Activated naive CD4-positive, alpha-beta T cell treated with anti-CD3 and anti-CD28 coated beads, Interleukin-2, amount 50 U/mL, for 72 hours (primary cell): ENCODE measurements at regions not wholly inside any gene's neighbourhood (a gene's known extent, or its start where the extent isn't known, plus 50 kb on each side); places are given as distances from the start of the nearest gene placed in this dataset.
"Not testable (repeated sequence)": the region's sequence is repeated elsewhere in the genome, so short reads cannot be mapped to it uniquely, and the experiment has no call there.

Source experiments
- ATAC-seq, 2 donors: fragments of 150-1000 bp; cut with Tn5 transposase; 2 replicates each; pipeline ENCODE4 v1.10.0; 2021; ENCODE audit warnings: mild to moderate bottlenecking in 2 of 2, moderate library complexity in 2 of 2
- DNase-seq, 2 donors: peaks; one replicate each; pipeline ENCODE4 v3.0.0; 2021 to 2022; ENCODE audit warnings: low spot score in 2 of 2
- H3K27ac Mint-ChIP-seq, 2 donors: one replicate each; pipeline ENCODE4 v1.8.0; 2022; ENCODE audit warnings: mild to moderate bottlenecking in 2 of 2, mixed read lengths in 2 of 2
- H3K36me3 Mint-ChIP-seq, 2 donors: one replicate each; pipeline ENCODE4 v1.8.0; 2022; ENCODE audit warnings: mixed read lengths in 2 of 2
- H3K9me3 Mint-ChIP-seq, 2 donors: one replicate each; pipeline ENCODE4 v1.8.0; 2022; ENCODE audit warnings: mixed read lengths in 2 of 2

DNA sequence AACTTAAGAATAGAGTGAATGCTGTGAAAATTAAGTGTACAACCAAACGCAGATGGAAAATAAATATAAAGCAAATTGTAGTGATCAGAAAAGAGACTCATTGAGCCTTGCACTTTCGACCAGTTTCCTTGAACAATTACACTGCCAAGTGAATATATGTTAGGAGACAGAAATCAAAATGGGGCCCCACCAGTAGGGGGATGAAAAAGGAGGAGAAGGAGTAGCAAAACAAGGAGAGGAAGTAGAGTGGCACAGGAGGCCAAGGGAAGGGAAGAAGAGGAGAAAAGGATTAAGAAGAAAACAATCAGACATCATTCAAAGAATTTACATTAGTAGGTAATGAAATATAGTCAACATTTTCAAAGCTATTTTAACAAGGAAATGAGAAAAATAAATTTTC, 1770.6 kb downstream of the PLA2G4A start:
- H3K36me3 Mint-ChIP-seq: no peaks in the 10 kb centered on the region
- no peak overlapping the region for H3K27ac Mint-ChIP-seq
- no peak for ATAC-seq
- H3K9me3 Mint-ChIP-seq: peaks cover 7 to 10% of the 10 kb centered on the region in 2 donors
- DNase-seq: no peak

DNA sequence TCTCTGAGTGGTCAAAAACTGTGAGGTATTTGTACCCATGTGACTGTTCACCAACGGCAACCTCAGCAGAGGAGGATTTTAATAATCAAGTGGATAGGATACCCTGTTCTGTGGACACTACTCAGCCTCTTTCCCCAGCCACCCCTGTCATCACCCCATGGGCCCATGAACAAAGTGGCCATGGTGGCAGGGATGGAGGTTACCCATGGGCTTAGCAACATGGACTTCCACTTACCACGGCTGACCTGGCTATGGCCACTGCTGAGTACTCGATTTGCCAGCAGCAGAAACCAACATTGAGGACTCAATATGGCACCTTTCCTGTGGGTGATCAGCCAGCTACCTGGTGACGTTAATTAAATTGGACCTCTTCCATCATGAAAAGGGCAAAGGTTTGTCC, 1782.7 kb downstream of the PLA2G4A start:
- H3K9me3 Mint-ChIP-seq: peaks cover 15 to 34% of the 10 kb centered on the region in 2 donors
- ATAC-seq: no peak

DNA sequence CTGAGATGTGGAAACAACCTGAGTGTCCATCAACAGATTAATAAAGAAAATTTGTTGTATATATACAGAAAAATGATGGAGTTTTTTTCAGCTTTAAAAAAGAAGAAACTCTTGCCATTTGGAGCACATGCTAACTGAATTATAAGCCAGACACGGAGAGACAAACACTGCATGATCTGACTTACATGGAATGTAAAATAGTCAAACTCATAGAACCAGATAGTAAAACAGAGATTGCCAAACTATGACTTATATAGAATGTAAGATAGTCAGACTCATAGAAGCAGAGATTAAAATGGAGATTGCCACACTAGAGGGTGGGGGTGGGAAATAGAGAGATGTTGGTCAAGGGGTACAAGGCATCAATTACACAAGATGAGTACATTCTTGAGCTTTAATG, 1786.6 kb downstream of the PLA2G4A start:
- DNase-seq (no peak), ATAC-seq (no peak)
- H3K36me3 Mint-ChIP-seq: no peaks in the 10 kb centered on the region
- H3K27ac Mint-ChIP-seq: no peak overlapping the region
- peaks cover 15 to 22% of the 10 kb centered on the region in 2 donors for H3K9me3 Mint-ChIP-seq

More for the DNA sequence above, 1782.7 kb downstream of the PLA2G4A start:
- H3K27ac Mint-ChIP-seq: no peak overlapping the region
- H3K36me3 Mint-ChIP-seq: no peaks in the 10 kb centered on the region
- DNase-seq: no peak

DNA sequence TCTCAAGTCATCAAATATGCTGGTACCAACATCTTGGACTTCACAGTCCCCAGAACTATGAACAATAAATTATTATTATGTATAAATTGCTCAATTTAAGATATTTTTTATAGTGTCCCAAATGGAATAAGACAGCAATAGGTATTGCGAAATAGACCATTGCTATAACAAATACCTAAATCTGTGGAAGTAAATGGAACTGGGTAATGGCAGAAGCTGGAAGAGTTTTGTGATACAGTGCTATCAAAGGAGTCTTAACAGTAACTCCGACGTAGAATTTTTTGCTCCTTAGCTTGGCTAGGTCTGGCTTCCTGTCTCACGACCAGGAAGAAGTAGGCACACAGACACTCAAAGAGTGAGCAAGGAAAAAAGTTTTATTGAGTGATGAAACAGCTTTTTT, 1791.5 kb downstream of the PLA2G4A start:
- no peak overlapping the region for H3K27ac Mint-ChIP-seq
- no peak for ATAC-seq
- peaks cover 2 to 6% of the 10 kb centered on the region in 2 donors for H3K9me3 Mint-ChIP-seq
- no peaks in the 10 kb centered on the region for H3K36me3 Mint-ChIP-seq
- no peak for DNase-seq

DNA sequence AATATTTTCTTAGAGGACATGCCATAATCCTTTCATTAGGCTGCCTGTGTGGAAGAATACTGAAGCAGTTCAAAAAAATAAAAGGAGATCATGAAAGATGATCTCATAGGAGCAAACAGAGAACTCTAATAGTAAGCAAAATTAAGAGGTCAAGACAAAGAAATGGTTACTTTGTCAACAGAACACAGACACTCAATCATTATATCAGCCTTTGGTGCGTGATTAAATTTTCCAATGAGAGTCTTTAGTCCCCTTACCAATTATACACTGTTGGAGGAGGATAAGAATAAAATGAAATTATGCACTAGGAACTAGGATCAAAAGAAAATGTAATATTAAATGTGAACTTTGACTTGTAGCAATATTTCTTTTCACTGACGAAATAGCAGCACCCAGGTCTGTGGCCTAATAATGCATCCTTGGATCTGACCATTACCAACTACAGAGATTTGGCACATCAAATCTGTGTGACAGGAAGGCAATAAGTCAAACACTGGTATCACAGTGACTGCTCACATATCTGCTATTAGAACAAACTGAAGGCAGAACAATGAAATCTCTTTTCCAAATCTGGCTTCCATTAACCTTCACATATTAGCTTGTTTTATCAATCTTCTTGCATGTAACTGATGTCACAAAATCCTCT, 1812.9 kb downstream of the PLA2G4A start:
- Mint-ChIP-seq H3K36me3 (no peaks in the 10 kb centered on the region), H3K9me3 (peaks cover 10 to 17% of the 10 kb centered on the region in 2 donors), H3K27ac (no peak overlapping the region)
- no peak for ATAC-seq
- no peak for DNase-seq

DNA sequence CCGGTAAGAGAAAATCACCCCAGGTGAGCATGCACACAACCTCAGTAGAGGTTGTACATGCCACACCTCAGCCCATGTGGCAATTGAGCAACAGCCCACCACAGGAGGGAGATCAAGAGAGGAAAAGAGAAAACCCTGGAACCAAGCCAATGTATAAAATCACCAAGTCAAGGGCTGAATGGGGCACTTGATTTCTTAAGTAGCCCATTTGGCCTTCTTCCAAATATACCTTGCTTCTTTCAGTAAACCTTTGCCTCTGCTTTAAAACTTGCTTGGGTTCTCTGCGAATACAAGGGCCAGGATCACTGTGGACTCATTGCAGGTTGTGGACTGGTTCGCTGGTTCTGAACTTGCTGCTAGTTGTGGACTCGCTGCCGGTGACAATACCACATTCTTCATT, 1814.0 kb downstream of the PLA2G4A start:
- ATAC-seq (no peak), DNase-seq (no peak)

DNA sequence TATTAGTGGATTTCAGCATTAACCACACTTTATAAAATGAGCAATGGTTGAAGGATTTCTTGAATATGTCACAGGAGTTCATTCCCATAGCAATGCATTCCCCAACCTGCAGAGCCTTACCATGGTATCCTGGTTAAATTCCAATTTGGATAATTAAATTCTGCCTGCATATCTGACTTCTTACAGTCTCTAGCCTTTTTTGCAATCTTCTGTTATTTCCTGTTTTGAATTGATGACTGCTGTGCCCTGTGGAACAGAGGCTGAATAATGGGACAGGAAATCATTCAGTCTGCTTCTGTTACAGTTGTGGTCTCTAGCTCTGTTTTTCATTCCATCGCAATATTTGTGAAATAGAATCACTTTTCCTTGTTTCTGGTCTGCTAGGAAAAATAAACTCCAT, 1823.9 kb downstream of the PLA2G4A start:
- DNase-seq (no peak), ATAC-seq (no peak)
- Mint-ChIP-seq H3K27ac (no peak overlapping the region), H3K36me3 (no peaks in the 10 kb centered on the region), H3K9me3 (peaks cover 4 to 10% of the 10 kb centered on the region in 2 donors)

More for the DNA sequence above, 1814.0 kb downstream of the PLA2G4A start:
- no peaks in the 10 kb centered on the region for H3K36me3 Mint-ChIP-seq
- no peak overlapping the region for H3K27ac Mint-ChIP-seq
- H3K9me3 Mint-ChIP-seq: peaks cover 10 to 17% of the 10 kb centered on the region in 2 donors

DNA sequence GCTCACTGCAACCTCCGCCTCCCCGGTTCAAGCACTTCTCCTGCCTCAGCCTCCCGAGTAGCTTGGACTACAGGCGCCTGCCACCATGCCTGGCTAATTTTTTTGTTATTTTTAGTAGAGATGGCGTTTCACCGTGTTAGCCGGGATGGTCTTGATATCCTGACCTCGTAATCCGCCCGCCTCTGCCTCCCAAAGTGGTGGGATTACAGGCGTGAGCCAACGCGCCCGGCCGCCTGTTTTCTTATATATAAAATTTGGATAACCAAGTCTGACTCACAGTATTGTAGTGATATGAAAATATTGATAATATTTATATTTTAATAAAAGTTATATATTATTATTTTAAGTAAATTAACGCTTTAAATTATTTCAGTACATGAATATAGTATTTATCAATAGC, 1821.7 kb downstream of the BRINP3 start:
- not testable (repeated sequence) for ATAC-seq, DNase-seq, H3K9me3 Mint-ChIP-seq, H3K36me3 Mint-ChIP-seq, H3K27ac Mint-ChIP-seq

DNA sequence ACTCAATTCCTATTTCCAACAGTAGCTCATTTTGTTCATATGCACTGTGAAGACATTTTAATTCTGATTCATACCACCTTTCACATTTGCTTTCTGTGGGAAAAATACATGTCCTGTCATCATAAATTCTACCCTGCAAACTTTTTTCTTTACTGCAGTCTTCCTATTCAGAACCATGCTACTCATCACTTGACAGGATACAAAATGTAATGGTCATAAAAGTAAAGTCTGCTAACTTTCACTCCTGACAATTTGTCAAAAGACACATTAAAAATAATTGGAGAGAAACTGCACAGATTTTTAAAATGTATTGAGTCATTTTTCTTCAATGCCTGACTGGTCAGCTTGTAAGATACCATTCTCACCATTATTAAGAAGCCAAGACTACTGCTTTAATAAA, 1817.1 kb downstream of the BRINP3 start:
- ATAC-seq: no peak
- H3K27ac Mint-ChIP-seq: no peak overlapping the region
- H3K36me3 Mint-ChIP-seq: no peaks in the 10 kb centered on the region
- no peak for DNase-seq
- H3K9me3 Mint-ChIP-seq: no peaks in the 10 kb centered on the region

DNA sequence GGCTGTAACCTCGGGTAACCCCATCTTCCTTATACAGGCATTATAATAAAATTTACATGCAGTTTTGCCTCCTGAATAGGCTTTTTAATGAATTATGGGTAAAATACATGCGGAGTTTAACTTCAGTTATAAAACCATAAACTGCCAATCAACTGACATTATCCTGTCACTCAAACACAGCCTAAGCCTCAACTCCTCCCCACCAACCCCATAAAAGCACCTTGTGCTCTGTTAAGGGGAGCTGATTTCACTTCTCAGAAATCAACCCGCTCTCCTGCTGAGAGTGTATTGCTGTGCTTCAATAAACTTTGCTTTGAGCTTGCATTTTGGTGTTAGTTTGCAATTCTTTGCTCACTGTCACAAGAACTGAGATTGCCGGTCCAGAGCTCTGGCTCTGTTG, 1812.2 kb downstream of the BRINP3 start:
- Mint-ChIP-seq H3K9me3 (peaks cover 5 to 18% of the 10 kb centered on the region in 2 donors), H3K27ac (no peak overlapping the region), H3K36me3 (peaks cover 0 to 19% of the 10 kb centered on the region in 2 donors)
- DNase-seq (no peak), ATAC-seq (no peak)

DNA sequence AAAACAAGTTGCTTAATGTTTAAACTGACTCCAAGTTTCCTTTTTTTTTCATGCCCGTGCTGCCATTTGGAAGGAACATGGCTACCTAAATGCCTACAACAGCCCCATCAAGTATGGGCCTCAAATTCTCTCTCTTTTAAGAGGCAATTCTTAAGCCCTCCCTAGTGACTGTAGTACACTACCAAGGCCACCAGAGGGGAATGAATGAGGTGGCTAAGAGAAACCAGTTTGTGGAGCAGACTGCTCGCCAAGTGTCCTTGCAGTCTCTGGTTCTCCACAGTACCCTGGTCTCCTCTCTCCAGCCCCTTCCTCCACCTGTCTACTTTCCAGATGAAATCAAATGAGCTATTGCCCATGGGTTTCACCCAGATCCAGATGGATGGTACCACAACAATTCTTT, 1809.6 kb downstream of the BRINP3 start:
- no peak for ATAC-seq
- no peak for DNase-seq

DNA sequence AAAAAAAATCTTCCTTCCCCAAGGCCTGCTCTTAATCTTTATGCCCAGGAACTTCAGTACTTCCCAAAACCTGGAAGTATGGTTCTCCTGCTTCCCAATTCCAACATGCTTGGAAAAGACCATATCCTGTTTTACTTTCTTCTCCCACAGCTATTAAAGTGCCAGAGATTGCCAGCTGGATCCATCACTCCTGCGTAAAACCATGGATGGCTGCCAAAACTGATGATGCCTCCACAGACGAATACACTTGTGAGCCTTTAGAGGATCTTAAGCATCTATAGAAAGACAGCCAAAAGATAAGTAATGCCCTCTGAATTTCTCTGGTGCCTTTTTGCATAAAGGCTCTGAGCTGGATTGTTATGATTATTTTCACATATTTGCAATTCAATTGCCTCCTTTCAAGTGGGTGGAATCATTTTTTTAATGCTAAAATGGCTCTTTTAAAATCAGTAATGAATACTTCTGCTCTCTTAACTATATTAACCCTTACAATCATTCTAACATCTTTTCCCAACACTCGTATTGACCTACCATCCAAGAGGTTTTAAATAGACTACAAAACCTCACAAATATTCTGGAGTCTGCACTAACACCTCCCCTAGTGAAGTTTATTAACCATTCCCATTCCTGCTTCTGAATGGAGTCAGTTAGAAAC, 1807.8 kb downstream of the BRINP3 start:
- H3K9me3 Mint-ChIP-seq: peaks cover 12 to 27% of the 10 kb centered on the region in 2 donors
- ATAC-seq: no peak

More for the DNA sequence above, 1809.6 kb downstream of the BRINP3 start:
- H3K27ac Mint-ChIP-seq: no peak overlapping the region
- peaks cover 0 to 19% of the 10 kb centered on the region in 2 donors for H3K36me3 Mint-ChIP-seq
- peaks cover 12 to 25% of the 10 kb centered on the region in 2 donors for H3K9me3 Mint-ChIP-seq

DNA sequence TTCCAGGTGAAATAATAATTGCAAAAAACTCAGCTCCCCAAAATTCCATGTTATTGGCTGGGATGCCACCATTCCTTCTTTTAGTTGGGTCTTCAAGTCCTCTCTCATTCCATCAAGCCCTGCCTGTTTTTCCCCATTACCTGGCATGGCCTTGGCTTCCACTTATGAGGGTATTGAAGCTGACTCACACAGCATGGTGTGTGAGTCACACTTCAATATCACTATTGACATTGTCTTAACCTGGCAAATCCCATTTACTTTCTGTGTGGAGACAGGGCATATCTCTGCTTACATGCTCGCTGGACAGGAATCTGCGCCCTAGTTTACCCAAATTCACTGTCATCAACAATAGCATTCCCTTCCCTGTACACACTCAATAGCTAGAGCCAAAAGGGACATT, 1806.8 kb downstream of the BRINP3 start:
- Mint-ChIP-seq H3K9me3 (peaks cover 15 to 32% of the 10 kb centered on the region in 2 donors), H3K36me3 (peaks cover 0 to 19% of the 10 kb centered on the region in 2 donors), H3K27ac (no peak overlapping the region)
- no peak for DNase-seq
- no peak for ATAC-seq

More for the DNA sequence above, 1807.8 kb downstream of the BRINP3 start:
- no peak for DNase-seq
- Mint-ChIP-seq H3K27ac (no peak overlapping the region), H3K36me3 (peaks cover 0 to 19% of the 10 kb centered on the region in 2 donors)

DNA sequence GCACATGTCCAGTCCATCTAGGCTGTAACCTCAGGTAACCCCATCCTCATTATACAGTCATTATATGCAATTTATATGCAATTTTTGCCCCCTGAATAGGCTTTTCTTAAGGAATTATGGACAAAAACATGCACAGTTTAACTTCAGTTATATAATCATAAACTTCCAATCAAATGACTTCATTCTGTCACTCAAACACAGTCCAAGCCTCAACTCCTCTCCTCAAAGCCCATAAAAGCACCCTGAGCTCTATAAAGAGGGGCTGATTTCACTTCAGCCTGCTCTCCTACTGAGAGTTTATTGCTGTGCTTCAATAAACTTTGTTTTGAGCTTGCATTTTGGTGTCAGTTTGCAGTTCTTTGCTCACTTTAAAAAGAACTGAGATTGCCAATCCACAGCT, 1805.5 kb downstream of the BRINP3 start:
- peaks cover 0 to 11% of the 10 kb centered on the region in 2 donors for H3K36me3 Mint-ChIP-seq
- ATAC-seq (no peak), DNase-seq (no peak)
- no peak overlapping the region for H3K27ac Mint-ChIP-seq
- peaks cover 20 to 25% of the 10 kb centered on the region in 2 donors for H3K9me3 Mint-ChIP-seq

DNA sequence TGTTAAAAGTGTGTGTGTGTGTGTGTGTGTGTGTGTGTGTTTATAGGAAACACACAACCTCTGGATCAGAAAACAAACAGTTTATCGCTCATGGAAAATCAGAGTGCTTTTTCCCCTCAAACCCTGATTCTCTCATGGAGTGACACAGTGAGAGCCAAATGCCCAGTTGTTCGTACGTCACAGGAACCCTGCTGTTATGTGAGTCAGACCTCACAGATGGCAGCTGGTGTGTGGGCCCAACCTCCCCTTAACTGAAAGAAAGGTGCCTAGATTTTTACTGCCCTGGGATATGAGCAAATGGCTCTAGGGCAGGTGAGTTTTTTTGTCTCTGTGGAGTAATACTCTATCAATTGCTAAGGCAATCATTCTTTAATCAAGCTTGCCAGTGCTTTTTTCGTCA, 1788.1 kb downstream of the BRINP3 start:
- H3K9me3 Mint-ChIP-seq: peaks cover 12 to 15% of the 10 kb centered on the region in 2 donors
- no peaks in the 10 kb centered on the region for H3K36me3 Mint-ChIP-seq
- DNase-seq: no peak
- ATAC-seq: no peak
- no peak overlapping the region for H3K27ac Mint-ChIP-seq

DNA sequence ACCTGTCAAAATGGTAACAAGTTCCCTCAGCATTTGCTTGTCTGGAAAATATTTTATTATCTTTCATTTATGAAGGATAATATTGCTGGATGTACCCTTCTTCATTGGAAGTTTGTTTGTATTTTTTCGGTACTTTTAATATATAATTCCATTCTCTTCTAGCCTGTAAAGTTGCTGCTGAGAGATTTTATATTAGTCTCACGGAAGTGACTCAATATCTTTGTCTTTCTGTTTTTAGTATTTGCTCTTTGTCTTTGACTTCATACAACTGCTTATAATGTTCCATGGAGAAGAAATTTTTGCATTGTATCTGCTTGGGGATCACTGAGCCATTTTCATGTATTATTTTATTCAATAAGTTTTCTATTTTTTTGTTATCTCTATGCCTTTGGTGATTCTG, 1777.5 kb downstream of the BRINP3 start:
- H3K36me3 Mint-ChIP-seq: peaks cover 0 to 7% of the 10 kb centered on the region in 2 donors
- ATAC-seq: no peak

DNA sequence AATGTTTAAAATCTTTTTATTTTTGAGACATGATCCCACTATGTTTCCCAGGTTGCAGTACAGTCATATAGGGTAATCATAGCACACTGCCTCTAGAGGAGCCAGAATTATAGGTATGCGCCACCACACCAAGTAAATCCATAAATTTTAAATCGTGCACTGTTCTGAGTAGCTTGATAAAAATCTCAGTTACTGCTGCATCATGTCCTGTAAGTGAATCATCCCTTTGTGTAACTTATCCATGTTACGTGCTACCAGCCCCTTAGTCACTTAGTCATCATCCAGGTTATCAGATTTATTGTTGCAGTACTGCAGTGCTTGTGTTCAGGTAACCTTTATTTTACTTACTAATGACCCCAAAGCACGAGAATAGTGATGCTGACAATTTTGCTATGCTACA, 1770.9 kb downstream of the BRINP3 start:
- DNase-seq (no peak), ATAC-seq (no peak)
- Mint-ChIP-seq H3K9me3 (peaks cover 18 to 21% of the 10 kb centered on the region in 2 donors), H3K27ac (no peak overlapping the region), H3K36me3 (no peaks in the 10 kb centered on the region)

More for the DNA sequence above, 1777.5 kb downstream of the BRINP3 start:
- peaks cover 31 to 36% of the 10 kb centered on the region in 2 donors for H3K9me3 Mint-ChIP-seq
- no peak for DNase-seq
- no peak overlapping the region for H3K27ac Mint-ChIP-seq
